ENCODE measurements at regions not wholly inside any gene's neighbourhood (a gene's known extent, or its start where the extent isn't known, plus 50 kb on each side); places are given as distances from the start of the nearest gene placed in this dataset.

GRCh38 chr5:121292664-121293063, 559.0 kb upstream of the FTMT start:
- ChIA-PET POLR2A (no interaction called here), CTCF (no interaction called here)
- Mint-ChIP-seq H3K4me3 (no peak overlapping the region), H3K4me1 (no peaks in the 10 kb centered on the region), H3K9me3 (ENCODE audit: insufficient read depth) (peaks cover 3% of the 10 kb centered on the region), H3K27me3 (no peaks in the 10 kb centered on the region), H3K27ac (no peak overlapping the region)
- WGBS (ENCODE audit: insufficient coverage) = 0% methylated on average over 1 of the region's 2 CpGs
- H2AFZ ChIP-seq (ENCODE audit: insufficient read depth, low read depth, low read length, poor library complexity, severe bottlenecking) = no peak overlapping the region
- no peaks in the 10 kb centered on the region for H4K20me1 ChIP-seq (ENCODE audit: control insufficient read depth, insufficient read depth, low read length, poor library complexity, severe bottlenecking)
- H3K79me2 ChIP-seq (ENCODE audit: control insufficient read depth, insufficient read depth, low read length) = no peaks in the 10 kb centered on the region
- no peak overlapping the region for H3K27ac ChIP-seq (ENCODE audit: low read length in 2 of 2)
- H3K9ac ChIP-seq (ENCODE audit: low read length) = no peak overlapping the region
- H3K27me3 ChIP-seq (replicated peaks in 1 of 4; ENCODE audit: control extremely low read depth in 1 of 4, control insufficient read depth in 3 of 4, insufficient read depth in 4 of 4, low read length in 3 of 4) = no peaks in the 10 kb centered on the region
- no peaks in the 10 kb centered on the region for H3K36me3 ChIP-seq (replicated peaks in 1 of 2; ENCODE audit: control extremely low read depth in 1 of 2, control insufficient read depth in 1 of 2, extremely low read depth in 1 of 2, insufficient read depth in 2 of 2, low read length in 1 of 2)
- no peak overlapping the region for H3K4me2 ChIP-seq (replicated peaks; ENCODE audit: low read depth, low read length, poor library complexity, severe bottlenecking)
- ATAC-seq (ENCODE audit: low read depth) = no peak
- no peak for DNase-seq
- intact Hi-C loops (cut with micrococcal nuclease) = no loop called here
- no peaks in the 10 kb centered on the region for H3K4me1 ChIP-seq (ENCODE audit: control insufficient read depth in 2 of 2, insufficient read depth in 2 of 2, low read length in 2 of 2)
- H3K4me3 ChIP-seq (ENCODE audit: control extremely low read depth in 1 of 5, extremely low read depth in 1 of 5, insufficient read depth in 1 of 5, low read depth in 2 of 5, low read length in 4 of 5) = no peak overlapping the region
- no peaks in the 10 kb centered on the region for H3K9me3 ChIP-seq (ENCODE audit: control extremely low read depth in 1 of 3, control insufficient read depth in 2 of 3, insufficient read depth in 1 of 3, low read length in 2 of 3)
- TF ChIP-seq EZH2 (IDR thresholded peaks at IDR 0.05; ENCODE audit: borderline replicate concordance, insufficient read depth, low read depth, low read length, poor library complexity, severe bottlenecking) (no peak), CTCF (IDR thresholded peaks at IDR 0.05) (no peak)

- Histone ChIP-seq H3K4me1 (ENCODE audit: control insufficient read depth in 2 of 2, insufficient read depth in 2 of 2, low read length in 2 of 2) (no peaks in the 10 kb centered on the region), H3K36me3 (replicated peaks in 1 of 2; ENCODE audit: control extremely low read depth in 1 of 2, control insufficient read depth in 1 of 2, extremely low read depth in 1 of 2, insufficient read depth in 2 of 2, low read length in 1 of 2) (no peaks in the 10 kb centered on the region), H4K20me1 (ENCODE audit: control insufficient read depth, insufficient read depth, low read length, poor library complexity, severe bottlenecking) (no peaks in the 10 kb centered on the region), H3K9me3 (ENCODE audit: control extremely low read depth in 1 of 3, control insufficient read depth in 2 of 3, insufficient read depth in 1 of 3, low read length in 2 of 3) (no peaks in the 10 kb centered on the region), H3K79me2 (ENCODE audit: control insufficient read depth, insufficient read depth, low read length) (no peaks in the 10 kb centered on the region), H3K27ac (ENCODE audit: low read length in 2 of 2) (no peak overlapping the region), H3K4me3 (ENCODE audit: control extremely low read depth in 1 of 5, extremely low read depth in 1 of 5, insufficient read depth in 1 of 5, low read depth in 2 of 5, low read length in 4 of 5) (no peak overlapping the region), H2AFZ (ENCODE audit: insufficient read depth, low read depth, low read length, poor library complexity, severe bottlenecking) (no peak overlapping the region), H3K9ac (ENCODE audit: low read length) (no peak overlapping the region), H3K4me2 (replicated peaks; ENCODE audit: low read depth, low read length, poor library complexity, severe bottlenecking) (no peak overlapping the region), H3K27me3 (replicated peaks in 1 of 4; ENCODE audit: control extremely low read depth in 1 of 4, control insufficient read depth in 3 of 4, insufficient read depth in 4 of 4, low read length in 3 of 4) (no peaks in the 10 kb centered on the region)
- H3K27me3 Mint-ChIP-seq = no peaks in the 10 kb centered on the region
- no CpG with 5 or more reads among the region's 2 CpGs for WGBS (ENCODE audit: insufficient coverage)
- intact Hi-C loops (cut with micrococcal nuclease) = no loop called here
- ATAC-seq (ENCODE audit: low read depth) (no peak), DNase-seq (no peak)
- CTCF ChIA-PET = no interaction called here
- H3K27ac Mint-ChIP-seq = no peak overlapping the region
- POLR2A ChIA-PET = no interaction called here
- no peak for TF ChIP-seq EZH2 (IDR thresholded peaks at IDR 0.05; ENCODE audit: borderline replicate concordance, insufficient read depth, low read depth, low read length, poor library complexity, severe bottlenecking)
- no peak for TF ChIP-seq CTCF (IDR thresholded peaks at IDR 0.05)
- no peaks in the 10 kb centered on the region for H3K9me3 Mint-ChIP-seq (ENCODE audit: insufficient read depth)
- H3K4me3 Mint-ChIP-seq = no peak overlapping the region
- H3K4me1 Mint-ChIP-seq = no peaks in the 10 kb centered on the region
Observed at GRCh38 chr5:121296356-121296755, 555.3 kb upstream of the FTMT start.

Data from B cell (primary cell).